KMS-11 (cell line): ENCODE measurements at regions not wholly inside any gene's neighbourhood (a gene's known extent, or its start where the extent isn't known, plus 50 kb on each side); places are given as distances from the start of the nearest gene placed in this dataset.

Experiments used
- H2AFZ ChIP-seq: fragments of 200-600 bp; sonication (generic); 2 replicates; pipeline ENCODE4 v1.6.1; 2016; ENCODE audit warnings: antibody characterized with exemption, mixed run types, low read depth
- H3K27ac ChIP-seq: fragments of 200-600 bp; sonication (generic); 2 replicates; pipeline ENCODE4 v1.6.1; 2016; ENCODE audit warnings: mild to moderate bottlenecking, mixed run types
- H3K27me3 ChIP-seq: fragments of 200-600 bp; sonication (generic); 2 replicates; pipeline ENCODE4 v1.6.1; 2017; ENCODE audit warnings: mild to moderate bottlenecking, low read depth, mixed run types, moderate library complexity; ENCODE audit not compliant: insufficient read depth
- H3K36me3 ChIP-seq: fragments of 200-600 bp; sonication (generic); 2 replicates; pipeline ENCODE4 v1.6.1; 2017; ENCODE audit warnings: mild to moderate bottlenecking, mixed run types; ENCODE audit not compliant: insufficient read depth
- H3K4me1 ChIP-seq: fragments of 200-600 bp; sonication (generic); 2 replicates; pipeline ENCODE4 v1.6.1; 2016; ENCODE audit warnings: mild to moderate bottlenecking, low read depth, mixed run types; ENCODE audit not compliant: poor library complexity, severe bottlenecking
- H3K4me2 ChIP-seq: fragments of 200-600 bp; sonication (generic); 2 replicates; pipeline ENCODE4 v1.7.0; 2016; ENCODE audit warnings: mild to moderate bottlenecking, mixed run types
- H3K4me3 ChIP-seq: fragments of 200-600 bp; sonication (generic); IDR thresholded peaks from 2 replicates; pipeline ENCODE4 v1.6.1; 2017; ENCODE audit warnings: low read depth, low read length, mixed read lengths; ENCODE audit not compliant: insufficient read depth
- H3K79me2 ChIP-seq: fragments of 200-600 bp; sonication (generic); 2 replicates; pipeline ENCODE4 v1.6.1; 2016; ENCODE audit warnings: low read depth, mixed run types; ENCODE audit not compliant: insufficient read depth
- H3K9ac ChIP-seq: fragments of 200-600 bp; sonication (generic); 2 replicates; pipeline ENCODE4 v1.6.1; 2016; ENCODE audit warnings: mild to moderate bottlenecking, mixed run types
- H4K20me1 ChIP-seq: fragments of 200-600 bp; sonication (generic); 2 replicates; pipeline ENCODE4 v1.6.1; 2016; ENCODE audit warnings: mild to moderate bottlenecking, mixed run types; ENCODE audit not compliant: insufficient read depth
- TF ChIP-seq, protein P1 (sequence below): fragments of 200-600 bp; sonication (generic); conservative IDR thresholded peaks from 2 replicates; pipeline ENCODE4 v1.6.1; 2017; ENCODE audit warnings: low read depth, mild to moderate bottlenecking, antibody characterized with exemption, low read length, moderate library complexity, mixed read lengths

DNA sequence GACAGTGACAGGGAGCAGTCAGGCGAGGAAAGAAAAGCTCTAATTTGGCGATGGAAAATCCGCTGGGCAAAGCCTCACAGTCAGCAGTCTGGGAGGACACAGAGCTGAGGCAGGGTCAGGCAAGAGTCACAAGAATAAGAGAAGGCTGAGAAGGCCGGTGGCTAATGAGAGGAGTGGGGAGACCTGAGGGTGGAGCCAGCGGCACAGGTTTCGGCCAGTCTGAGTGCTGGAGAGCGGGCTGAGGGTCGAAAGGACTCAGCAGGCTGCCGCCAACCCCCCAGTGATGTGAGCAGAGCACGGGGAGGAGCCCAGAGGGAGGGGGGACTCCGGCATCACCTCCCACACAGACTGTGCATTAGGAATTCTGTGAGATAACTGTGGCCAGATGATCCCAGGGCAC is 500.6 kb upstream of the MYT1L start:
- no peaks in the 10 kb centered on the region for H3K27me3 ChIP-seq
- no peaks in the 10 kb centered on the region for H3K36me3 ChIP-seq
- no peak overlapping the region for H2AFZ ChIP-seq
- H3K4me3 ChIP-seq: no peak overlapping the region
- H3K4me1 ChIP-seq: no peaks in the 10 kb centered on the region
- no peak overlapping the region for H3K4me2 ChIP-seq
- H3K9ac ChIP-seq: no peak overlapping the region
- H3K79me2 ChIP-seq: no peaks in the 10 kb centered on the region
- no peak overlapping the region for H3K27ac ChIP-seq
- H4K20me1 ChIP-seq: no peaks in the 10 kb centered on the region
- TF ChIP-seq, protein P1, sequence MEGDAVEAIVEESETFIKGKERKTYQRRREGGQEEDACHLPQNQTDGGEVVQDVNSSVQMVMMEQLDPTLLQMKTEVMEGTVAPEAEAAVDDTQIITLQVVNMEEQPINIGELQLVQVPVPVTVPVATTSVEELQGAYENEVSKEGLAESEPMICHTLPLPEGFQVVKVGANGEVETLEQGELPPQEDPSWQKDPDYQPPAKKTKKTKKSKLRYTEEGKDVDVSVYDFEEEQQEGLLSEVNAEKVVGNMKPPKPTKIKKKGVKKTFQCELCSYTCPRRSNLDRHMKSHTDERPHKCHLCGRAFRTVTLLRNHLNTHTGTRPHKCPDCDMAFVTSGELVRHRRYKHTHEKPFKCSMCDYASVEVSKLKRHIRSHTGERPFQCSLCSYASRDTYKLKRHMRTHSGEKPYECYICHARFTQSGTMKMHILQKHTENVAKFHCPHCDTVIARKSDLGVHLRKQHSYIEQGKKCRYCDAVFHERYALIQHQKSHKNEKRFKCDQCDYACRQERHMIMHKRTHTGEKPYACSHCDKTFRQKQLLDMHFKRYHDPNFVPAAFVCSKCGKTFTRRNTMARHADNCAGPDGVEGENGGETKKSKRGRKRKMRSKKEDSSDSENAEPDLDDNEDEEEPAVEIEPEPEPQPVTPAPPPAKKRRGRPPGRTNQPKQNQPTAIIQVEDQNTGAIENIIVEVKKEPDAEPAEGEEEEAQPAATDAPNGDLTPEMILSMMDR: no peak

DNA sequence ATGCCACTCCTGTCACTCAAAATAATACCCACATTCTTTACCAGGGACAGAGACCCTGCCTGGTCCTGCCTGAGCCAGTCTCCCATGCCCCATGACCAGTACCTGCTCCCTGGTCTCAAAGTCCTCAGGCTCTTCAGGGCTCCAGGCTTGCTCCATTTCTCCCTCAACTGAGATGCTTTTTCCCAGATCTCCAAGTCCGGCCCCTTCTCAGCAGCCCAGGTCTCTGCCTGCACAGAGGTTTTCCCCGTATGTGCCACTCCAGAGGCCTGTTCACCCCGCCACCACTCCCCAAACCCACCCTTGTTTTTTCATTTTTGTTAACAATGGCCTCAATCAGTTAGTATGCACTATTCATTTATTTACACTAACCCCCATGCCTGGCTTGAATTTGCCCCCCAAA is 499.5 kb upstream of the MYT1L start:
- H3K27me3 ChIP-seq: no peaks in the 10 kb centered on the region
- TF ChIP-seq, protein P1: no peak
- no peaks in the 10 kb centered on the region for H3K4me1 ChIP-seq
- no peak overlapping the region for H2AFZ ChIP-seq
- H3K4me3 ChIP-seq: no peak overlapping the region
- no peaks in the 10 kb centered on the region for H3K36me3 ChIP-seq
- H4K20me1 ChIP-seq: no peaks in the 10 kb centered on the region
- H3K9ac ChIP-seq: no peak overlapping the region
- no peaks in the 10 kb centered on the region for H3K79me2 ChIP-seq
- H3K4me2 ChIP-seq: no peak overlapping the region
- no peak overlapping the region for H3K27ac ChIP-seq

DNA sequence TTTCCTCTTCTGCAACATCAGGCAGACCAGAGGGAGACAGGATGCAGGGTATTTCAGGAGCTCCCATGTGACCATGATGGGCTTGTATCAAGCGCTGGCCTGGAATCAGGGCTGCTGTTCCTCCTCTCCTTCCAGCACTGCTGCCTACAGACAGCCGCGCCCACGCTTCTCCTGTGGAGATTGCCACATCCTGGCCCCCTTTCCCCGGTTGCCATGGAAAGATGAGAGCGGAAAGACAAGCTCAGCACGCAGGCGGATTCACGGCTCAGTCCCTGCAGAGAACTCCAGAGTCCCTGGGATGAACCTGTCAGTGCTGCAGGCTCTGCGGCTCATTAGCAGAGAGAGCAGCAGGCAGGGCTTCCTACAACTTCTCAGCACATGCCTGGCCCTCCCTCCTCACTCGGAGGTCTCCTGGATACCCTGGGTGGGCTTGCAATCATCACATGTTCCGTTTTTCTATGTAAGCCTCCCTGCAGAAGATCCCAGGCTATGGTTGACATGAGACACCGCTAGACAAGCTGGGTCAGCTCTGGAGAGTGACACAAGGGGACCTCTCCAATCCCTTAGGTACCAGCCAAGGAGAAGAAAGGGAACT is 497.8 kb upstream of the MYT1L start:
- Histone ChIP-seq H3K4me2 (no peak overlapping the region), H4K20me1 (no peaks in the 10 kb centered on the region), H3K4me3 (no peak overlapping the region), H3K4me1 (no peaks in the 10 kb centered on the region), H3K27ac (no peak overlapping the region), H3K27me3 (no peaks in the 10 kb centered on the region), H3K79me2 (no peaks in the 10 kb centered on the region), H3K36me3 (no peaks in the 10 kb centered on the region), H2AFZ (no peak overlapping the region), H3K9ac (no peak overlapping the region)
- TF ChIP-seq, protein P1: no peak

DNA sequence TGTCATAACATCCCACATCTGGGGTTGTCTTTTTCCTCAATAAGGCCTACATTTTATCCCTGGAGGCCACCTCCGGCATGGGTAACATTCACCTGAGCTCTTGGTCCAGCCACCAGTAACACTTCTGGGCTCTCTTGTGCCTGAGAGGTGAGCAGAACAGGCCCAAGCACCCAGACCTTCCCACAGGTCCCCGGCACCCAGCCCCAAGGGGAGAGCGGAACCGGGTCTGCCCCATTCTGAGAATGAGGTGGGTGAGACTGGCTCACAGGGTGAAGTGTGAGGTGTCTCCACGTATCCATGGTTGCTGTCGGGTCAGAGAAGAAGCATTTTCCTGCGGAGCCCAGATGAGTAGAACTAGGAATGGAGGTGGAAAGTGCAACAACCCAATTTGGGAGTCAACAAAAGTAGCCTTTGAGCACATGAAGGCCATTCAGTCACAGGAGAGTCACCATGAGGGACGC is 496.7 kb upstream of the MYT1L start:
- no peak overlapping the region for H3K4me2 ChIP-seq
- no peaks in the 10 kb centered on the region for H3K36me3 ChIP-seq
- no peak overlapping the region for H2AFZ ChIP-seq
- no peaks in the 10 kb centered on the region for H3K4me1 ChIP-seq
- no peaks in the 10 kb centered on the region for H3K27me3 ChIP-seq
- TF ChIP-seq, protein P1: no peak
- H3K79me2 ChIP-seq: no peaks in the 10 kb centered on the region
- no peak overlapping the region for H3K4me3 ChIP-seq
- H4K20me1 ChIP-seq: no peaks in the 10 kb centered on the region
- no peak overlapping the region for H3K27ac ChIP-seq
- H3K9ac ChIP-seq: no peak overlapping the region
